Lower leg skin (tissue), 4 donors: ENCODE measurements at regions not wholly inside any gene's neighbourhood (a gene's known extent, or its start where the extent isn't known, plus 50 kb on each side); places are given as distances from the start of the nearest gene placed in this dataset.

Source experiments
- DNase-seq, 2 donors: peaks; one replicate each; pipeline ENCODE4 v3.0.0-alpha.2; 2019; ENCODE audit warnings: low spot score in 2 of 2
- H3K4me3 ChIP-seq: fragments of 200-600 bp; sonication (generic); 2 replicates; pipeline ENCODE4 v1.5.1; 2017; ENCODE audit warnings: mild to moderate bottlenecking, low read depth; ENCODE audit not compliant: poor library complexity, severe bottlenecking
- CTCF ChIP-seq, 3 donors: fragments of 450-650 bp; IDR thresholded peaks; one replicate each; pipeline ENCODE4 v1.5.1; 2016; ENCODE audit warnings: antibody characterized with exemption in 3 of 3, mild to moderate bottlenecking in 3 of 3, moderate library complexity in 2 of 3
- POLR2A ChIP-seq, 2 donors: fragments of 450-650 bp; IDR thresholded peaks; one replicate each; pipeline ENCODE4 v1.6.1; 2016 to 2017; ENCODE audit warnings: antibody characterized with exemption in 2 of 2, mild to moderate bottlenecking in 1 of 2, moderate library complexity in 1 of 2
- WGBS, 2 donors: methylation state at CpG; one replicate each; pipeline ENCODE4 v1.1.5; 2018; 5-methylcytosine and 5-hydroxymethylcytosine counted together
- intact Hi-C: fragments of 100-400 bp; cut with DNase I; formaldehyde crosslinking; loops from one replicate; pipeline ENCODE4 v1.15.0; 2023; ENCODE audit warnings: low total_unique reads

- intact Hi-C loops: no loop called here
- no peak overlapping the region for H3K4me3 ChIP-seq
- no peak for TF ChIP-seq POLR2A (IDR thresholded peaks at IDR 0.05)
- no peak for TF ChIP-seq CTCF (IDR thresholded peaks at IDR 0.05)
- DNase-seq: peak in 1 of 2 donors; percentile 14
- WGBS, 2 donors: 71 to 77% methylated on average over 3 of the region's 3 CpGs
Measured at GRCh38 chr10:121062115-121062514, 211.0 kb downstream of the WDR11 start.

- WGBS, 2 donors: 36 to 51% methylated on average over 8 of the region's 8 CpGs
- intact Hi-C loops: no loop called here
- DNase-seq: peak in 1 of 2 donors; percentile 36
- no peak for TF ChIP-seq POLR2A (IDR thresholded peaks at IDR 0.05)
- no peak for TF ChIP-seq CTCF (IDR thresholded peaks at IDR 0.05)
- no peak overlapping the region for H3K4me3 ChIP-seq
Measured at GRCh38 chr10:121063744-121064143, 212.6 kb downstream of the WDR11 start.

GRCh38 chr10:121064491-121064890 is 213.3 kb downstream of the WDR11 start:
- TF ChIP-seq CTCF (IDR thresholded peaks at IDR 0.05): no peak
- no peak for TF ChIP-seq POLR2A (IDR thresholded peaks at IDR 0.05)
- intact Hi-C loops: no loop called here
- H3K4me3 ChIP-seq: no peak overlapping the region
- no peak for DNase-seq

- TF ChIP-seq CTCF (IDR thresholded peaks at IDR 0.05) (no peak), POLR2A (IDR thresholded peaks at IDR 0.05) (no peak)
- no peak for DNase-seq
- H3K4me3 ChIP-seq: no peak overlapping the region
- intact Hi-C loops: no loop called here
Measured at GRCh38 chr10:121065330-121065729, 214.2 kb downstream of the WDR11 start.

GRCh38 chr10:121069061-121069850 is 218.1 kb downstream of the WDR11 start:
- no peak for TF ChIP-seq CTCF (IDR thresholded peaks at IDR 0.05)
- TF ChIP-seq POLR2A (IDR thresholded peaks at IDR 0.05): no peak
- peak in 1 of 2 donors; percentile 70 for DNase-seq
- no peak overlapping the region for H3K4me3 ChIP-seq
- intact Hi-C loops: no loop called here
- WGBS, 2 donors: 29 to 31% methylated on average over 9 of the region's 9 CpGs
